ENCODE measurements at regions not wholly inside any gene's neighbourhood (a gene's known extent, or its start where the extent isn't known, plus 50 kb on each side); places are given as distances from the start of the nearest gene placed in this dataset.
A peak's percentile ranks its signal among the peaks of the same experiment; 100 is the strongest.
"Not testable (repeated sequence)": the region's sequence is repeated elsewhere in the genome, so short reads cannot be mapped to it uniquely, and the experiment has no call there.

GRCh38 chr3:165518346-165518745, 318.9 kb downstream of the BCHE start:
- no peak for DNase-seq (ENCODE audit: low spot score)

DNA sequence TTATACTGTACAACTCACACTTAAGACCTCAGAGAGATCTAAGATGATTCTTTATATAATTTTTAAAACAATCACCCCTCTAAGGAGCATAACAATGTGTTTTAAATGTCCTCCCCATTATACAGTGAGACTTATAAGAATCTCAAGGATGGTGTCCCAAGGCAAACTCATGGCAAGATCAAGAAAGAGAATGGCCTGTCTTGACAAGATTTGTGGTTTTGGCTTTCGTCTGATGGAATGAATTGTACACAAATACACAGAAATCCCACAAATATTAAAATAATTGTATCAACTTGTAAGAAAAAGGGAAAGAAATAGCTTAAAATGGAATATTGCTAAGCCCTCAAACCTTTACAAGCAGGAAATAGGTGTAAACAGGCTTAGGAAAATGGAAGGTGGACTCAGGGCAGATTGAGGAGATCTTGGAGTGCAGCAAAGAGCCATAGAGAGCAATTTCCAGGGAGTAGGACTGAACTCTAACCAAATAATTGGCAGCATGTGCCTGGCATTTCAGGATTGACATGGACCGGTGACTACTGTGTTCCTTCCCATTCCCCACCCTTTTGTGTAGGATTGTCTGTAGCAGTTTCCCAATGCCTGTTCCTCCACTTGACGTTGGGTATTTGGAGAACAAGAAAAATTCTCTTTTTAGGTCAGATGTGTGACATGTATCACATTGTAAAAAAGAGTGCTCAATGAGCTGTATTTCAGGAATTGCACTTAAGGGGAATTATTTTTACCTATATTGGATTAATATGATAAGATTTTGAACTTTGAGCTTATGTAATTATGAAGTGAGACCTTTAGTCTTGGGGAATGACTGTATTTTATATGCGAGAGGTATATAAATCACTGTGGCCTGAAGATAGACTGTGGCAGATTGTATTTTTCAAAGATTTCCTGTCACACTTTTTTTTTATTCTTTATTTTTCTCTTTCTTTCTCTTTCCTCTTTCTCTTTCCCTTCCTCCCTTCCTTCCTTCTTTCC, 317.8 kb upstream of the SLITRK3 start:
- no peak for DNase-seq (ENCODE audit: low spot score)

DNA sequence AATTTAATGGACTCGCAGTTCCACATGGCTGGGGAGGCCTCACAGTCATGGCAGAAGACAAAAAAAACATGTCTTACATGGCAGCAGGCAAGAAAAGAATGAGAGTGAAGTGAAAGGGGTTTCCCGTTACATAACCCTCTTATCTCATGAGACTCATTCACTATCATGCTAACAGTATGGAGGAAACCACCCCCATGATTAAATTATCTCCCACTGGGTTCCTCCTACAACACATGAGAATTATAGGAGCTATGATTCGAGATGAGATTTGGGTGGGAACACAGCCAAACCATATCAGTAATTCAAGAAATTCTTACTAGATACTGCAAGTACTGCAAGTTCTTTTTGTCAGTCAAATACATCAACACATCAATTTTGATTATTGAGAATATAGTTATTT, 311.4 kb upstream of the SLITRK3 start:
- DNase-seq (ENCODE audit: low spot score): no peak

- no peak for DNase-seq (ENCODE audit: low spot score)
Observed at GRCh38 chr3:165507060-165507459, 310.9 kb upstream of the SLITRK3 start.

DNA sequence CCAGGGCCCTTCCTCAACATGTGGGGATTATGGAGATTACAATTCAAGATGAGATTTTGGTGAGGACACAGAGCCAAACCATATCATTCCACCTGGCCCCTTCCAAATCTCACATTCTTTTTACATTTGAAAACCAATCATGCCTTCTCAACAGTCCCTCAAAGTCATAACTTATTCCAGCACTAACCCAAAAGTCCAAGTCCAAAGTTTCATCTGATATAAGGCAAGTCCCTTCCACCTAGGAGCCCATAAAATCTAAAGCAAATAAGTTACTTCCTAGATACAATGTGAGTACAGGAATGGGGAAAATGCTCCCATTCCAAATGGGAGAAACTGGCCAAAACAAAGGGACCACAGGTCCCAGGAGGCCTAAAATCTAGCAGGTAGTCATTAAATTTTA, 309.5 kb upstream of the SLITRK3 start:
- no peak for DNase-seq (ENCODE audit: low spot score)

DNA sequence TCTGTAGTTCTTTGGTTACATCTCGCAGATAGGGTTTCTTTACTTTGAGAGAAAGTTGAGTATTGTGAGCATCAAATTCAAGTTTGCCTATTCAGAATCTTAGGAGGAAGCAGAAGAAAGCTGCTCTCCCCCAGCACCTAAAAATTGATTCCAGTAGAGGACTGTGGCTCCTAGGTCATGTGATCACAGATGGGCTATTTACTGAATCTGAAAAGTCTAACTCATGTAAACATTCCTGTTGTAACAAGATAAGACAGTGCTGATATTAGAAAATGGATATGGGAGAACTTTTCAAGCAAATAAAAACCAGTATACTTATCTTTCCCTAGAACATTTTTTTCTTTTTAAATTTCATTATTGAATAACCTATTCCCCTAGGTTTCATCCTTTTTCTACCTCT, 308.4 kb upstream of the SLITRK3 start:
- no peak for DNase-seq (ENCODE audit: low spot score)

DNA sequence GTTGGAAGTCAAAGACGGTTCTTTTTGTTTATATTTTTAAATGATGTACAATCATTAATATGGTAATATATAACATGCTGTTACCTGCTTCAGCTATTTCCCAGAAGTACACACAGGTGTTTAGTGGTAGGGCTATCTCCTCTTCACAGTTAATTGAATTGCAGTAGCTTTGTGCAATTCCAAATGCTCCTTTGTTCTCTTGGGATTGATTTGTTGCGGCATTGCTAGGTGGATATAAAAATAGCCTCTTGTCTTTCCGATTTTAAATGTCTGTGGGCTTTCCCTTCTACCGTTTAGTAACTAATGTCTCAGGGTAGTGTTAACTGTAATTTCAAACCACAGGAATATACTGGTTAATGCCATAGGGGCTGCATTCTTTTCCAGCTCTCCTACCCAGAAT, 307.6 kb upstream of the SLITRK3 start:
- DNase-seq (ENCODE audit: low spot score): no peak

- no peak for DNase-seq (ENCODE audit: low spot score)
Observed at GRCh38 chr3:165503346-165503745, 307.2 kb upstream of the SLITRK3 start.

DNA sequence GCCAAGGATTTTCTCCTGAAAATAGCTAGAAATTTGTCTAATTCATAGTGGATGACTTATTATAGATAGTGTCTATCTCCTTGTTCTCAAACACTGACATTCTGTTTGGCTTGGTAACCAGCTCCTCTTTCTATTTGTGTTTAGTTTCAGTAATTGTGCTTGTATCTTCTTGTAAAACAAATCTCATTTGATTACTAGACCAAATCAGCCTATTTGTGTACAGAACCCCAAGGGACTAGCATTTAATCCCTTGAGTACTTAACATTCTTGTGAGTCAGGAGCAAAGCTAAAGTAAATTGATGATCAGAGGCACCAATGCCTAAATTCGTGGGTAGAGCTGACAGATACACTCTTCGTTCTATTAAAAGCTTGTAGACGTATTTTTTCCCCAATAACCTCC, 306.5 kb upstream of the SLITRK3 start:
- no peak for DNase-seq (ENCODE audit: low spot score)

GRCh38 chr3:165498742-165499141, 302.6 kb upstream of the SLITRK3 start:
- not testable (repeated sequence) for DNase-seq (ENCODE audit: low spot score)

DNA sequence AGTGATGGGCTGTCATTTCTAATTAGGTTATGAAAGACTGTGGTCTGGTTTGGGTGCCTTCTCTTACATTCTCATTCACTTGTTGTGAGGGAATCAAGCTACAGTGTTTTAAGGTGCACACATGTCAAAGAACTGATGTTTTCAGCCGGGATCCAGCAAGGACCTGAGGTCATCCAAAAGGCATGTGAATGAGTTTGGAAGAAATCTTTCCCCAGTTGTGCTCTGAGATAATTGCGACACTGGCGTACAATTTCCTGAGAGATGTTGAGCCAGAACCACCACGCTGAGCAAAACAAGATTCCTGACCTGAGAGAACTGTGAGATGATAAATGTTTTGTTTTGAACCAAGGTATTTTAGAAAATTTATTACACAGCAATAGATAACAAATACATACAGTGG, 295.3 kb upstream of the SLITRK3 start:
- DNase-seq (ENCODE audit: low spot score): peak; percentile 17

DNA sequence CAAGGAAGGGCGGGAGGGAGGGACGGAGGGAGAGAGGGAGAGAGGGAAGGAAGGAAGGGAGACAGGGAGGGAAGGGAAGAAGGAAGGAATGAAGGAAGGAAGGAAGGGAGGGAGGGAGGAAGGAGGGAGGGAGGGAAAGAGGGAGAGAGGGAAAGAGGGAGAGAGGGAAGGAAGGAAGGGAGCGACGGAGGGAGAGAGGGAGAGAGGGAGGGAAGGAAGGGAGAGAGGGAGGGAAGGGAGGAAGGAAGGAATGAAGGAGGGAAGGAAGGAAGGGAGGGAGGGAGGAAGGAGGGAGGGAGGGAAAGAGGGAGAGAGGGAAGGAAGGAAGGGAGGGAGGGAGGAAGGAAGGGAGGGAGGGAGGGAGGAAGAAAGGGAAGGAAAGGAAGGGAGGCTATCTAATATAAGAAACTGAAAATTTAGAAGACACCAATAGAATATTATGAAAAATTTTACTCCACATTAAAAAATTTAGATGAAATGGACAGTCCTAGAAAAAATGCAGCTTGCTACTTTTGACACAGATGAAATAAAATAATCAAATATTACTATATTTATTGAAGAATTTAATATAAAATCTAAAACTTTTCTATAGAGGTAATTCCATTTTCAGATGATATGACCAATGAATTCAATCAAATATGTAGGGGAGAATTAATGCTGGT, 280.3 kb upstream of the SLITRK3 start:
- DNase-seq (ENCODE audit: low spot score): no peak

- peak; percentile 31 for DNase-seq (ENCODE audit: low spot score)
Observed at GRCh38 chr3:165466856-165467255, 270.7 kb upstream of the SLITRK3 start.

- DNase-seq (ENCODE audit: low spot score): peak; percentile 53
Observed at GRCh38 chr3:165464736-165465135, 268.6 kb upstream of the SLITRK3 start.

GRCh38 chr3:165463531-165463930, 267.3 kb upstream of the SLITRK3 start:
- DNase-seq (ENCODE audit: low spot score): no peak

- no peak for DNase-seq (ENCODE audit: low spot score)
Observed at GRCh38 chr3:165462636-165463334, 266.6 kb upstream of the SLITRK3 start.

GRCh38 chr3:165459924-165460835, 264.0 kb upstream of the SLITRK3 start:
- DNase-seq (ENCODE audit: low spot score): peak; percentile 97

- peak; percentile 64 for DNase-seq (ENCODE audit: low spot score)
Observed at GRCh38 chr3:165459111-165459510, 262.9 kb upstream of the SLITRK3 start.

DNA sequence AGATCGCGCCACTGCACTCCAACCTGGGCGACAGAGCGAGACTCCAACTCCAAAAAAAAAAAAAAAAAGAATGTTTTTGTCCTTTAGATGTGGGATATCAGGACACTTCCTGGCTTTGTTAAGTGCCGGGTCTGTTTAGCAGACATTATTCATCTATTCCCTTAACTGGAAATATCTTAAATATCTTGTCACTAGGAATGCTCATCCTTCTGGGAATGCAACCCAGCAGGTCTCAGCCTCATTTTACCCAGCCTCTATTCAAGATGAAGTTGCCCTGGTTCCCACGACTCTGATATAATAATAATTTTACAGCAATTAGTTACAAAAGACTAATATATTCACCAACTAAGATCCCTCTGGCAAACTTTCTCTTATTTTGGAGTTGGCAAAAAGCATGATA, 260.9 kb upstream of the SLITRK3 start:
- DNase-seq (ENCODE audit: low spot score): no peak

GRCh38 chr3:165455793-165456192, 259.6 kb upstream of the SLITRK3 start:
- DNase-seq (ENCODE audit: low spot score): no peak

DNA sequence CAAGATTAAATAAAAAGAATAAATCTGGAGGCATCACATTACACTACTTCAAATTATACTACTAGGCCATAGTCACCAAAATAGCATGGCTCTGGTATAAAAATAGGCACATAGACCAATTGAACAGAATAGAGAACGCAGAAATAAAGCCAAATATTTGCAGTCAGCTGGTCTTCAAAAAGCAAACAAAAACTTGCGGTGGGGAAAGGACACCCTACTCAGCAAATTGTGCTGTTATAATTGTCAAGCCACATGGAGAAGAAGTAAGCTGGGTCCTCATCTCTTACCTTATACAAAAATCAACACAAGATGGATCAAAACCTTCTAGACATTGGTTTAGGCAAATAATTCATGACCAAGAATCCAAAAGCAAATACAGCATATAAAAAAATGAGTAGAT, 259.2 kb upstream of the SLITRK3 start:
- DNase-seq (ENCODE audit: low spot score): no peak
